HEK293T (cell line): ENCODE measurements at regions not wholly inside any gene's neighbourhood (a gene's known extent, or its start where the extent isn't known, plus 50 kb on each side); places are given as distances from the start of the nearest gene placed in this dataset.
"Not testable (repeated sequence)": the region's sequence is repeated elsewhere in the genome, so short reads cannot be mapped to it uniquely, and the experiment has no call there.

Source experiments
- ARNT ChIP-seq: fragments of 450-650 bp; IDR thresholded peaks from 2 replicates; pipeline ENCODE4 v1.6.1; 2017; ENCODE audit warnings: mild to moderate bottlenecking
- BHLHE40 ChIP-seq: fragments of 450-650 bp; IDR thresholded peaks from 2 replicates; pipeline ENCODE4 v1.6.1; 2016; ENCODE audit warnings: mild to moderate bottlenecking, moderate library complexity, borderline replicate concordance
- FOXA1 ChIP-seq: fragments of 450-650 bp; IDR thresholded peaks from 2 replicates; pipeline ENCODE4 v1.6.1; 2016; ENCODE audit warnings: mild to moderate bottlenecking
- FOXM1 ChIP-seq: fragments of 450-650 bp; IDR thresholded peaks from 2 replicates; pipeline ENCODE4 v1.6.1; 2017; ENCODE audit warnings: mild to moderate bottlenecking, borderline replicate concordance
- HDGF ChIP-seq: fragments of 450-650 bp; IDR thresholded peaks from 2 replicates; pipeline ENCODE4 v1.6.1; 2017; ENCODE audit warnings: antibody characterized with exemption, borderline replicate concordance
- NFRKB ChIP-seq: fragments of 450-650 bp; IDR thresholded peaks from 2 replicates; pipeline ENCODE4 v1.6.1; 2016; ENCODE audit warnings: mild to moderate bottlenecking, moderate library complexity
- SP1 ChIP-seq: fragments of 450-650 bp; IDR thresholded peaks from 2 replicates; pipeline ENCODE4 v1.6.1; 2017
- SUZ12 ChIP-seq: fragments of 450-650 bp; IDR thresholded peaks from 2 replicates; pipeline ENCODE4 v1.6.1; 2016; ENCODE audit warnings: mild to moderate bottlenecking

DNA sequence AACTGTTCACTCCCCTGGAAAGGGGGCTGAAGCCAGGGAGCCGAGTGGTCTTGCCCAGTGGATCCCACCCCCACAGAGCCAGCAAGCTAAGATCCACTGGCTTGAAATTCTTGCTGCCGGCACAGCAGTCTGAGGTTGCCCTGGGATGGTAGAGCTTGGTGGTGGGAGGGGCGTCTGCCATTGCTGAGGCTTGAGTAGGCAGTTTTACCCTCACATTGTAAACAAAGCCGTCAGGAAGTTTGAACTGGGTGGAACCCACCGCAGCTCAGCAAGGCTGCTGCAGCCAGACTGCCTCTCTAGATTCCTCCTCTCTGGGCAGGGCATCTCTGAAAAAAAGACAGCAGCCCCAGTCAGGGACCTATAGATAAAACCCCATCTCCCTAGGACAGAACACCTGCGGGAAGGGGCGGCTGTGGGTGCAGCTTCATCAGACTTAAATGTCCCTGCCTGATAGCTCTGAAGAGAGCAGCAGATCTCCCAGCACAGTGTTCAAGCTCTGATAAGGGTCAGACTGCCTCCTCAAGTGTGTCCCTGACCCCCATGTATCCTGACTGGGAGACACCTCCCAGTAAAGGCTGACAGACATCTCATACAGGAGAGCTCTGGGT, 140.0 kb upstream of the C1GALT1 start:
- not testable (repeated sequence) for TF ChIP-seq FOXM1, SP1, HDGF, FOXA1, ARNT, NFRKB, SUZ12, BHLHE40
